ENCODE measurements at regions not wholly inside any gene's neighbourhood (a gene's known extent, or its start where the extent isn't known, plus 50 kb on each side); places are given as distances from the start of the nearest gene placed in this dataset.

GRCh38 chr16:51550800-51551347 lies 399.8 kb upstream of the SALL1 start:
- DNase-seq (ENCODE audit: extremely low spot score in 2 of 2) = no peak
- intact Hi-C loops (cut with DNase I) = no loop called here
- TF ChIP-seq POLR2AphosphoS5 (IDR thresholded peaks at IDR 0.05; ENCODE audit: insufficient read depth in 1 of 2, low read depth in 1 of 2) (no peak), POLR2A (IDR thresholded peaks at IDR 0.05) (no peak), CTCF (IDR thresholded peaks at IDR 0.05) (no peak)
- no peaks in the 10 kb centered on the region for H3K36me3 ChIP-seq
- H3K4me3 ChIP-seq = no peak overlapping the region
- H3K9me3 ChIP-seq = no peaks in the 10 kb centered on the region
- no peak overlapping the region for H3K27ac ChIP-seq
- no peaks in the 10 kb centered on the region for H3K4me1 ChIP-seq
- no peaks in the 10 kb centered on the region for H3K27me3 ChIP-seq

- intact Hi-C loops (cut with DNase I) = no loop called here
- H3K27ac ChIP-seq = no peak overlapping the region
- H3K9me3 ChIP-seq = no peaks in the 10 kb centered on the region
- H3K36me3 ChIP-seq = no peaks in the 10 kb centered on the region
- no peak overlapping the region for H3K4me3 ChIP-seq
- no peak for TF ChIP-seq CTCF (IDR thresholded peaks at IDR 0.05)
- TF ChIP-seq POLR2A (IDR thresholded peaks at IDR 0.05) = no peak
- no peak for TF ChIP-seq POLR2AphosphoS5 (IDR thresholded peaks at IDR 0.05; ENCODE audit: insufficient read depth in 1 of 2, low read depth in 1 of 2)
- no peaks in the 10 kb centered on the region for H3K27me3 ChIP-seq
- no peaks in the 10 kb centered on the region for H3K4me1 ChIP-seq
- no peak for DNase-seq (ENCODE audit: extremely low spot score in 2 of 2)
Measured at GRCh38 chr16:51549836-51550235, 398.8 kb upstream of the SALL1 start.

GRCh38 chr16:51545951-51546350 lies 394.9 kb upstream of the SALL1 start:
- Histone ChIP-seq H3K27me3 (no peaks in the 10 kb centered on the region), H3K36me3 (no peaks in the 10 kb centered on the region), H3K4me3 (no peak overlapping the region), H3K27ac (no peak overlapping the region), H3K4me1 (no peaks in the 10 kb centered on the region), H3K9me3 (no peaks in the 10 kb centered on the region)
- TF ChIP-seq POLR2A (IDR thresholded peaks at IDR 0.05) = no peak
- no peak for TF ChIP-seq POLR2AphosphoS5 (IDR thresholded peaks at IDR 0.05; ENCODE audit: insufficient read depth in 1 of 2, low read depth in 1 of 2)
- TF ChIP-seq CTCF (IDR thresholded peaks at IDR 0.05) = no peak
- no peak for DNase-seq (ENCODE audit: extremely low spot score in 2 of 2)
- intact Hi-C loops (cut with DNase I) = no loop called here

GRCh38 chr16:51544851-51545467 lies 393.9 kb upstream of the SALL1 start:
- Histone ChIP-seq H3K9me3 (no peaks in the 10 kb centered on the region), H3K4me3 (no peak overlapping the region), H3K27ac (no peak overlapping the region), H3K36me3 (no peaks in the 10 kb centered on the region), H3K27me3 (no peaks in the 10 kb centered on the region), H3K4me1 (no peaks in the 10 kb centered on the region)
- TF ChIP-seq POLR2AphosphoS5 (IDR thresholded peaks at IDR 0.05; ENCODE audit: insufficient read depth in 1 of 2, low read depth in 1 of 2) = no peak
- no peak for TF ChIP-seq POLR2A (IDR thresholded peaks at IDR 0.05)
- no peak for TF ChIP-seq CTCF (IDR thresholded peaks at IDR 0.05)
- intact Hi-C loops (cut with DNase I) = no loop called here
- DNase-seq (ENCODE audit: extremely low spot score in 2 of 2) = no peak

GRCh38 chr16:51543971-51544370 lies 392.9 kb upstream of the SALL1 start:
- TF ChIP-seq POLR2AphosphoS5 (IDR thresholded peaks at IDR 0.05; ENCODE audit: insufficient read depth in 1 of 2, low read depth in 1 of 2) = no peak
- TF ChIP-seq CTCF (IDR thresholded peaks at IDR 0.05) = no peak
- TF ChIP-seq POLR2A (IDR thresholded peaks at IDR 0.05) = no peak
- DNase-seq (ENCODE audit: extremely low spot score in 2 of 2) = no peak
- Histone ChIP-seq H3K4me3 (no peak overlapping the region), H3K9me3 (no peaks in the 10 kb centered on the region), H3K27ac (no peak overlapping the region), H3K36me3 (no peaks in the 10 kb centered on the region), H3K4me1 (peaks cover 6% of the 10 kb centered on the region), H3K27me3 (no peaks in the 10 kb centered on the region)
- intact Hi-C loops (cut with DNase I) = no loop called here

All from vagina (tissue), 2 donors.